ENCODE measurements at regions not wholly inside any gene's neighbourhood (a gene's known extent, or its start where the extent isn't known, plus 50 kb on each side); places are given as distances from the start of the nearest gene placed in this dataset.

DNA sequence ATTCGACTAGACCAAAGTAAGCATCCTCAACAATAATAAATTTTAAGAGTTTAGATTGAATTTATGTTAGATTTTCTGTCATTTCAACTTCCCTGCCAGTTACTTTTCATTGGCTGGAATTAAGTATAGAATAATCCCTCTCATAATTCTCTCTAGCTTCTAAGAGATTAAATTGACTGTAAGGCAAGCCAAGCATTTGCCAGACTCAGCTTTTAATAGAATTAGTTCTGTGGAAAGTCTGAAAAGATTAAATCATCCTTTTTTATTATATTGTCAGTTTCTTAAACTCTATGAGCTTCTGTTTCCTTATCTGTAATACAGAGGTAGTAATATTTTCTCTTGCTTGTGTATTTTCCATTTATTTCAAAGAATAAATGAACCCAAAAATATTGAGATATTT lies 77.9 kb upstream of the ZNF804A start:
- no peak for TF ChIP-seq EZH2 (IDR thresholded peaks at IDR 0.05; ENCODE audit: insufficient read depth, poor library complexity, severe bottlenecking)
- TF ChIP-seq EZH2phosphoT487 (IDR thresholded peaks at IDR 0.05; ENCODE audit: insufficient read depth, low read depth), result no peak

Measured in GM23248 (cell line).